HG03045 (cell line): ENCODE measurements at regions not wholly inside any gene's neighbourhood (a gene's known extent, or its start where the extent isn't known, plus 50 kb on each side); places are given as distances from the start of the nearest gene placed in this dataset.
"Not testable (repeated sequence)": the region's sequence is repeated elsewhere in the genome, so short reads cannot be mapped to it uniquely, and the experiment has no call there.

Experiments
- ATAC-seq: cut with Tn5 transposase; IDR thresholded peaks from one replicate; pipeline ENCODE4 v1.9.1; 2021; ENCODE audit warnings: mild to moderate bottlenecking, moderate library complexity; ENCODE audit not compliant: unreplicated experiment

DNA sequence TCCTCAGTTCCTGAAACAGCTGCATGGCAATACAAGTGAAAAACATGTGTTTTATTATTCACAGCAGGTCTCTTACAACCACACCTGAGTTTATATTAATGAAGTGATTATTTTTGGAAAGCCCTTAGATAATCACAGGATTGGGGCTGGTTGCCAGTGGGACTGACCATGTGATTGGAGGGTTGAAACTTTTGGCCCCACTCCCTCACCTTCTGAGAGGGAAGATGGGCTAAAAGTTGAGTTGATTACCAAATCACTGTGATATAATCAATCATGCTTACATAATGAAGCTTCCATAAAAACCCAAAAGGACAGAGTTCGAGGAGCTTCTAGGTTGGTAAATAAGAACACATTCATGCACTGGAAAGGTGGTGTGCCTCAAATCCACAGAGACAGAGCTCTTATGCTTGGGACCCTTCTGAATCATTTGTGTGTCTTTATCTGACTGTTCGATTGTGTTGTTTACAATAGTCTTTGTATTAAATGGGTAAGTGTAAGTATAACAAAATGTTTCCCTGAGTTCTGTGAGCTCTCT is 393.9 kb downstream of the RPS24 start:
- ATAC-seq = no peak

DNA sequence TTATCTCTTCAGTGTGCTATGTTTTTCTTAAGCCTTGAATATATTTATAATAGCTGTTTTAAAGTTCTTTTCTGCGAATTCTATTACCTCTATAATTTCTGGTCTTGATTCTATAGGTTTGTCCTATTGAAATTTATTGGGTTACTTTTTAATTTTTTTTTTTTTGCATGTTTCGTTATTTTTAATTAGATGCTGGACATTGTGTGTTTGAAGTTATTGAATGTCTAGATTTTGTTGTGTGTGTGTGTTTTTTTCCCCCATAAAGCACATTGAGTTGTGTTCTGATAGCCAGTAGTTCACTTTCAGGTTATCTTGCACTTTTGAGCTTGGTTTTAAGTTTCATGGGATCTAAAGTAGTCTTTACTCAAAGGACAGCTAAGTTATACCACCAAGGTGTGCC is 394.9 kb downstream of the RPS24 start:
- ATAC-seq = no peak

GRCh38 chr10:78429984-78430383 is 396.3 kb downstream of the RPS24 start:
- ATAC-seq = no peak

DNA sequence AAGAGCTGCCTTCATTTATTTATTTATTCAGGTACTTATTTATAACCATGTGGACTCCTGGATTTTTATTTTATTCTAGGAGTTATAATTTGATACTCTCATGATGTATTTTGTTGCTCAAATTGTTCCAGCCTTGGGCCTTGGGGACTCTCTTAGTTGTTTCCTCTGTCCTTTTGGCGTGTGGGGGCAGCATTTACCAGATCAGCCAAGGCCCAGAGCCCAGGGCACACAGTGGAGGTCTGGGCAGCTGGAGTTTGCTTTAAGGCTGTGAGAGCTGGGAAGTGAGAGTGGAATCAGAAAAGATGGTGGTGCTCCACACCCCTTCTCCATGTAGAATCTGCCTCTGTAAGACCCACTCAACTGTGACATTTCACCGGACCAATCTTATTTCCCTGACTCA is 398.9 kb downstream of the RPS24 start:
- ATAC-seq = no peak

GRCh38 chr10:78433076-78433595 is 399.5 kb downstream of the RPS24 start:
- no peak for ATAC-seq

GRCh38 chr10:78433766-78434535 is 400.3 kb downstream of the RPS24 start:
- no peak for ATAC-seq

- ATAC-seq = no peak
Measured at GRCh38 chr10:78434886-78435285, 401.2 kb downstream of the RPS24 start.

- ATAC-seq = no peak
Measured at GRCh38 chr10:78435484-78436221, 402.0 kb downstream of the RPS24 start.

- ATAC-seq = no peak
Measured at GRCh38 chr10:78436222-78436573, 402.5 kb downstream of the RPS24 start.

- ATAC-seq = no peak
Measured at GRCh38 chr10:78436706-78437406, 403.2 kb downstream of the RPS24 start.

- ATAC-seq = no peak
Measured at GRCh38 chr10:78437407-78437768, 403.7 kb downstream of the RPS24 start.

DNA sequence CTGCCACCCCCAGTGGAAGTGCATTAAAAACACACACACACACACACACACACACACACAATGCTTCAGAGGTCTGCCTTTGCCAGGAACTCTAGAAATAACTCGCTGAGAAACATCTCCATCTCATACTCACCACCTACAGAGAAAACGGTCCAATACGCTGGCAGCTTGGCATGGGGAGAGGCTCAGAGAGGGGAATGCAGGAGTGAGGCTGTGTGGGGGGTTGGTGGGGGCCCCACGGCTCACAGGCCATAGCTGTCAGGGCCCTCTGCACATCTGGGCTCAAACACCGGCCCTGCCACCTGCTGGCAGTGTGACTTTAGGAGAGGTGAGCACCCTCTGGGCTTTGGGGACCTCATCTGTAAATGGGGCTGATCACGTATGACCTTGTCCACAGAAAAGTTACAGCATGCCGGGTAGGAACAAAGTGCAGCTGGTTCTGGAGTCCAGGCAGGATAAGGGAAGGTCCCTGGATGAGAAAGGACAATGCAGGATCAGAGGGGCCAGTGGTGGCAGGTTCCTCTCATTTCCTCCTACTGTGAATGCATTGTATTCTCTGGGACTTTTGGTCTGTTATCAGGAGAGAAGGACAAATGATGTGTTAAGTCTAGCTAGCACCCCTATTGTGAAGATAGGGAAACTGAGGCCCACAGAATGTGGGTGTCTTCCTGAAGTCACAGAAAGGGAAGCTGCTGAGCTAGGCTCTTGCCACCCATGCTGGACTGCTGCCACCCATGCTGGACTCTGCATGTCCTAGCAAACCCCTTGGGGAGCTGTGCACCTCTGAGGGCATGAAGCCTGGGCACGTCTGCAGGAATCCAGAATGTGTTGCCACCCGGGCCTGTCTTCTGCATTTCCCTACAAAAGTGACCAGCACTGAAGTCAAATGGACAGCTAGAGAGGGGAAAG is 404.6 kb downstream of the RPS24 start:
- no peak for ATAC-seq

DNA sequence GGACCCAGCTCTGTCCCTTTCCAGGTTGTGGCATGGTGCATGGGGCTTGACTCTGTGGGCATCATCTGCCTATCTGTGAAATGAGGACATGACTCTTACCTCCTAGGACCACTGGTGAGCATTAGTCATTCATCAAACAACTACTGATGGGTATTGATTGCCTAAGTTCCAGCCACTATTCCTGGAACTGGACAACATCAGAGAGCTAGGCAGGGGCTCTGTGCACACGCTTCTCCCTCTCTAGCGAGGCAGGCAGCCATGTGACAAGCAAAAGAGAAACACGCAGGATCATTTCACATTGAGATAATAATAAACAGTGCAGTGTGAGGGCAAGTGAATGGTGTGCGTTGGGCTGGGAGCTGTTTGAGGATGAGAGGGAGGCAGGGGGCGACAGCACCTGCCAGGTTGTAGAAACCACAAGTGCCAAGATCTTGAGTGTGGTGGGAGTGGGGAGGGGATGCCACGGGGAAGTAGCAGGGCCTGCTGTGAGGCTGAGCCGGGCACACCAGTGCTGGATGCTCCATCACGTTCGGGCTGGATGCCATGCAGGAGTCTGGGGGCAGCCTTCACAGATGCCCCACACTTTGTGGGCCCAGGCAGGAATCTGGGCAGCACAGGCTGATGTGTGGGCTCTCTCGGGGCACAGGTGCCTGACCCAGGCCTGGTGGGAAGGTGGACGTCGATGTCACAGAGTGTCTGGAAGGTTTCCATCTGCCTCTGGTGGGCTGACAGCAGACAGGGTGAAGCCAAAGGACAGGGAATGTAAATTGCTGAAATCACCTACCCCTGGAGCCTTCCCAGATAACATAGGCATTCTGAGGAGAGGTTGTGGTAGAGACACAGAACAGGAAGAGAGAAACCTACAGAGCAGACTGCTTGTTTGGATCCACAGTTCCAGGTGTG is 405.5 kb downstream of the RPS24 start:
- ATAC-seq = no peak

DNA sequence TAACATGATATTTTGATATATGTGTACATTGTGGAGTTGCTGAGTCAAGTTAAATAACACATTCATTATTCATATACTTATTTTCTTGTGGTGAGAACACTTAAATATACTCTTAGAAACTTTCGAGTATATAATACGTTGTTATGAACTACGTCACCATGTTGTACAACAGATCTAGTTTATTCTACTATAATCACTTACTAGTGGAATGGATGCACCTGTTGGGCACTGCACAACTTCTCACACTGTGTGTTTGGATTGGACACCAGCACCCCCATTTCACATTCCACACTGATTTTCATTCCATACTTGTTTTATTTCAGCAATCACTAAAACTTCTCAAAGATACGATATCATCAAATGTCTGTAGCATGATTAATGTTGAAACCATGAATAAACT is 407.3 kb downstream of the RPS24 start:
- ATAC-seq = no peak

DNA sequence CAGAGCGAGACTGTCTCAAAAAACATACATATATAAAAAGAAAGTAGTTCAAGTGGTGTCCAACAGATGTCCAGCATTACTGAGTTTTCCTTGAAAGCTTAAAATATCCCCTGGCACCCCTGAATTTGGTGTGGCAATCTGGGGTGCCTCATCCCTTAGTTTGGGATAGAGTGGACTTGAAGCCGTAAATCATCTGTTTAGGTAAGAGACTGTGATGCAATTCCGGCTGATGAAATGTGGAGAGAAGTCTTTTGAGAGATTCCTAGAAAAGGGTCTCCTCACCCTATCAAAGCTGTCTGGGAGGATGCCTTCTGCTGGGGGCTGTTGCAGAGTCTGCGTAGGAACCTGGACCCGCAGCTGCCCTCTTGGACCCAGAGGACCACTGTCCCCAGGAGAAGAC is 408.0 kb downstream of the RPS24 start:
- no peak for ATAC-seq

- ATAC-seq = no peak
Measured at GRCh38 chr10:78442836-78443550, 409.3 kb downstream of the RPS24 start.

- ATAC-seq = no peak
Measured at GRCh38 chr10:78443900-78444571, 410.4 kb downstream of the RPS24 start.

GRCh38 chr10:78444741-78445140 is 411.1 kb downstream of the RPS24 start:
- ATAC-seq = not testable (repeated sequence)
